ENCODE measurements at regions not wholly inside any gene's neighbourhood (a gene's known extent, or its start where the extent isn't known, plus 50 kb on each side); places are given as distances from the start of the nearest gene placed in this dataset.

DNA sequence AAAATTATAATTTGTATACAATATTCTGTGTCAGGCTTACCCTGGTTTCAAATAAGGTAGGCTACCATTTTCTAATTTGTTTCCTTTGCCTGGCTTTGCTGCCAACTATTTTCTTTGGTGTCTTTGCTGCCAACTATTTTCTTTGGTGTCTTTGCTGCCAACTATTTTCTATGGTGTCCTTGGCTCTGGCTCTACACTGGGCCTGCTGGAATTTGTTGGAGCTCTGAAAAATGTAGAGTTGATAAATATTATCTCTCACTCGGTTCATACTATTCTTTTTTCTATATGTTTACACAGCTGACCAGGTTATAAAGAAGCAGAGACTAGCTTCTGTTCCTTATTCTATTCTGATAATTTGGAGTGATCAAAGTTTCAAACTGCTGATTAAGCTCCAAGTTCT is 768.0 kb upstream of the PHF14 start:
- no peaks in the 10 kb centered on the region for H3K4me1 Mint-ChIP-seq
- H3K4me3 Mint-ChIP-seq, result no peak overlapping the region
- no peaks in the 10 kb centered on the region for H3K36me3 Mint-ChIP-seq (ENCODE audit: low read depth)
- DNase-seq, result no peak
- TF ChIP-seq, protein P1, sequence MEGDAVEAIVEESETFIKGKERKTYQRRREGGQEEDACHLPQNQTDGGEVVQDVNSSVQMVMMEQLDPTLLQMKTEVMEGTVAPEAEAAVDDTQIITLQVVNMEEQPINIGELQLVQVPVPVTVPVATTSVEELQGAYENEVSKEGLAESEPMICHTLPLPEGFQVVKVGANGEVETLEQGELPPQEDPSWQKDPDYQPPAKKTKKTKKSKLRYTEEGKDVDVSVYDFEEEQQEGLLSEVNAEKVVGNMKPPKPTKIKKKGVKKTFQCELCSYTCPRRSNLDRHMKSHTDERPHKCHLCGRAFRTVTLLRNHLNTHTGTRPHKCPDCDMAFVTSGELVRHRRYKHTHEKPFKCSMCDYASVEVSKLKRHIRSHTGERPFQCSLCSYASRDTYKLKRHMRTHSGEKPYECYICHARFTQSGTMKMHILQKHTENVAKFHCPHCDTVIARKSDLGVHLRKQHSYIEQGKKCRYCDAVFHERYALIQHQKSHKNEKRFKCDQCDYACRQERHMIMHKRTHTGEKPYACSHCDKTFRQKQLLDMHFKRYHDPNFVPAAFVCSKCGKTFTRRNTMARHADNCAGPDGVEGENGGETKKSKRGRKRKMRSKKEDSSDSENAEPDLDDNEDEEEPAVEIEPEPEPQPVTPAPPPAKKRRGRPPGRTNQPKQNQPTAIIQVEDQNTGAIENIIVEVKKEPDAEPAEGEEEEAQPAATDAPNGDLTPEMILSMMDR (IDR thresholded peaks at IDR 0.05), result no peak
- H3K27me3 Mint-ChIP-seq (ENCODE audit: low read depth, poor library complexity), result peaks cover 3% of the 10 kb centered on the region
- H3K27ac Mint-ChIP-seq, result no peak overlapping the region
- no peaks in the 10 kb centered on the region for H3K9me3 Mint-ChIP-seq

DNA sequence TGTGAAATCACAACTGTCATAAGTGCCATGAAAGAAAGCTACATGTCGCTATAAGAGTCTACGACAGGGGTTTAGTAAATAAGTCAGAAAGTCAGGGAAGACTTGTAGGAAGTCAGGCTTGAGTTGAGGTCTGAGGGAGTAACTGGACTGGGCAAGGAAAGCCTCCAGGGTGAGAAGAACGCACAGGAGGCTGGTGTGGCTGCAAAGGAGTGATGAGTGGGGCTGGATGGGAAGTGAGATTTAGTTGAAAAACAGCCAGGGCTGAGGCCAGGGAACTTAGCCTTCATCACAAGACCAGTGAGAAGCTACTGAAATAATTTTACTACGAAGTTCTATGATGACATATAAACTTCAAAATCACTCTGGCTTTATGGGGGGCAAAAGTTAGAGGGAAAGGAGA is 763.7 kb upstream of the PHF14 start:
- Mint-ChIP-seq H3K4me1 (no peaks in the 10 kb centered on the region), H3K27ac (no peak overlapping the region)

DNA sequence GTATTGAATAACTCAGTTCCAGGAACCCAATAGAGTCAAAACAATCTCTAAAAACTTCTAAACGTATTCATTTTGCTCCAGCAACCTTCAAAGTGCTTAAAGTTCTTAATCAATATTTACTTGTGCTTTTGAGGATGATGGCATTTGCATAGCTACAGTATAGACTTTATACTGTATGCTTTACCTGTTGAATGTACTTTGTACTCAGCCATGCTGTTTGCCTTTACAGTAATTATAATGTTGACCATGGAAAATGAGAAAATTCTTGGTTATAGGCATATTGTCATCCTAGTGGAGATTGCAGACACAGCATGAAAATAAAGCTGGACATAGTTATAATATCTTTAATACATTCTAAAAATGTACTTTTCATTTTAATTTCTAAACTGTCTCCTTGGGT is 762.7 kb upstream of the PHF14 start:
- TF ChIP-seq, protein P1 (IDR thresholded peaks at IDR 0.05), result no peak

More for the DNA sequence above, 763.7 kb upstream of the PHF14 start:
- TF ChIP-seq, protein P1 (IDR thresholded peaks at IDR 0.05), result no peak
- Mint-ChIP-seq H3K27me3 (ENCODE audit: low read depth, poor library complexity) (no peaks in the 10 kb centered on the region), H3K9me3 (peaks cover 6% of the 10 kb centered on the region), H3K36me3 (ENCODE audit: low read depth) (no peaks in the 10 kb centered on the region), H3K4me3 (no peak overlapping the region)
- no peak for DNase-seq

GRCh38 chr7:10211861-10212260 is 761.8 kb upstream of the PHF14 start:
- TF ChIP-seq, protein P1 (IDR thresholded peaks at IDR 0.05), result no peak
- H3K4me3 Mint-ChIP-seq, result no peak overlapping the region
- DNase-seq, result no peak
- no peaks in the 10 kb centered on the region for H3K27me3 Mint-ChIP-seq (ENCODE audit: low read depth, poor library complexity)
- H3K36me3 Mint-ChIP-seq (ENCODE audit: low read depth), result no peaks in the 10 kb centered on the region
- H3K9me3 Mint-ChIP-seq, result peaks cover 6% of the 10 kb centered on the region
- no peaks in the 10 kb centered on the region for H3K4me1 Mint-ChIP-seq
- H3K27ac Mint-ChIP-seq, result no peak overlapping the region

More for the DNA sequence above, 762.7 kb upstream of the PHF14 start:
- Mint-ChIP-seq H3K27me3 (ENCODE audit: low read depth, poor library complexity) (no peaks in the 10 kb centered on the region), H3K27ac (no peak overlapping the region), H3K4me1 (no peaks in the 10 kb centered on the region), H3K4me3 (no peak overlapping the region), H3K36me3 (ENCODE audit: low read depth) (no peaks in the 10 kb centered on the region), H3K9me3 (peaks cover 6% of the 10 kb centered on the region)
- no peak for DNase-seq

DNA sequence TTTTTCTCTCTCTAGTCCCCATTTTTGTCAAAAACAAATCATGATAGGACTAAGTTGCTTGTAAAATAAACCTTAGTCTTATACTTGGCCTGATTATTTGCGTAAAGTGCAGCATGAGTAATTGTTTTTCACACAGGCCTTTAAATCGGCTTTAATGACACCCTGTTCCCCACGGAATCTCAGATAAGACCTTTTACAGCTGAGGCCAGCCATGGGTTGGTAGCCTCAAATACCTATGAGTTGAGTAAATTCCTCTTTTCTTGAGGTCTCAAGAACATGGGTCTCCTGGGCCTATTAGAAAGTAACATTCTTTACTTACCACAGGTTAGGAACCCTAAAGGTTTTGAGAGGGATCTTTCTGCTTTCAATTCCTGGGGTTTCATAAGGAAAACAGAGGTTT is 761.0 kb upstream of the PHF14 start:
- H3K36me3 Mint-ChIP-seq (ENCODE audit: low read depth), result no peaks in the 10 kb centered on the region
- H3K27ac Mint-ChIP-seq, result no peak overlapping the region
- no peaks in the 10 kb centered on the region for H3K4me1 Mint-ChIP-seq
- TF ChIP-seq, protein P1 (IDR thresholded peaks at IDR 0.05), result no peak
- no peak overlapping the region for H3K4me3 Mint-ChIP-seq
- no peak for DNase-seq
- H3K9me3 Mint-ChIP-seq, result peaks cover 6% of the 10 kb centered on the region
- no peaks in the 10 kb centered on the region for H3K27me3 Mint-ChIP-seq (ENCODE audit: low read depth, poor library complexity)

- Mint-ChIP-seq H3K4me3 (no peak overlapping the region), H3K4me1 (no peaks in the 10 kb centered on the region), H3K9me3 (peaks cover 6% of the 10 kb centered on the region), H3K27me3 (ENCODE audit: low read depth, poor library complexity) (no peaks in the 10 kb centered on the region), H3K27ac (no peak overlapping the region), H3K36me3 (ENCODE audit: low read depth) (no peaks in the 10 kb centered on the region)
- DNase-seq, result no peak
- TF ChIP-seq, protein P1 (IDR thresholded peaks at IDR 0.05), result no peak
Observed at GRCh38 chr7:10216462-10216861, 757.2 kb upstream of the PHF14 start.
